ENCODE measurements at regions not wholly inside any gene's neighbourhood (a gene's known extent, or its start where the extent isn't known, plus 50 kb on each side); places are given as distances from the start of the nearest gene placed in this dataset.

- DNase-seq (ENCODE audit: low spot score) = no peak
- Histone ChIP-seq H3K4me3 (no peak overlapping the region), H3K27ac (no peak overlapping the region)
- TF ChIP-seq, protein P1, sequence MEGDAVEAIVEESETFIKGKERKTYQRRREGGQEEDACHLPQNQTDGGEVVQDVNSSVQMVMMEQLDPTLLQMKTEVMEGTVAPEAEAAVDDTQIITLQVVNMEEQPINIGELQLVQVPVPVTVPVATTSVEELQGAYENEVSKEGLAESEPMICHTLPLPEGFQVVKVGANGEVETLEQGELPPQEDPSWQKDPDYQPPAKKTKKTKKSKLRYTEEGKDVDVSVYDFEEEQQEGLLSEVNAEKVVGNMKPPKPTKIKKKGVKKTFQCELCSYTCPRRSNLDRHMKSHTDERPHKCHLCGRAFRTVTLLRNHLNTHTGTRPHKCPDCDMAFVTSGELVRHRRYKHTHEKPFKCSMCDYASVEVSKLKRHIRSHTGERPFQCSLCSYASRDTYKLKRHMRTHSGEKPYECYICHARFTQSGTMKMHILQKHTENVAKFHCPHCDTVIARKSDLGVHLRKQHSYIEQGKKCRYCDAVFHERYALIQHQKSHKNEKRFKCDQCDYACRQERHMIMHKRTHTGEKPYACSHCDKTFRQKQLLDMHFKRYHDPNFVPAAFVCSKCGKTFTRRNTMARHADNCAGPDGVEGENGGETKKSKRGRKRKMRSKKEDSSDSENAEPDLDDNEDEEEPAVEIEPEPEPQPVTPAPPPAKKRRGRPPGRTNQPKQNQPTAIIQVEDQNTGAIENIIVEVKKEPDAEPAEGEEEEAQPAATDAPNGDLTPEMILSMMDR (IDR thresholded peaks at IDR 0.05) = no peak
Observed at GRCh38 chr5:173726846-173727557, 110.6 kb upstream of the BOD1 start.

DNA sequence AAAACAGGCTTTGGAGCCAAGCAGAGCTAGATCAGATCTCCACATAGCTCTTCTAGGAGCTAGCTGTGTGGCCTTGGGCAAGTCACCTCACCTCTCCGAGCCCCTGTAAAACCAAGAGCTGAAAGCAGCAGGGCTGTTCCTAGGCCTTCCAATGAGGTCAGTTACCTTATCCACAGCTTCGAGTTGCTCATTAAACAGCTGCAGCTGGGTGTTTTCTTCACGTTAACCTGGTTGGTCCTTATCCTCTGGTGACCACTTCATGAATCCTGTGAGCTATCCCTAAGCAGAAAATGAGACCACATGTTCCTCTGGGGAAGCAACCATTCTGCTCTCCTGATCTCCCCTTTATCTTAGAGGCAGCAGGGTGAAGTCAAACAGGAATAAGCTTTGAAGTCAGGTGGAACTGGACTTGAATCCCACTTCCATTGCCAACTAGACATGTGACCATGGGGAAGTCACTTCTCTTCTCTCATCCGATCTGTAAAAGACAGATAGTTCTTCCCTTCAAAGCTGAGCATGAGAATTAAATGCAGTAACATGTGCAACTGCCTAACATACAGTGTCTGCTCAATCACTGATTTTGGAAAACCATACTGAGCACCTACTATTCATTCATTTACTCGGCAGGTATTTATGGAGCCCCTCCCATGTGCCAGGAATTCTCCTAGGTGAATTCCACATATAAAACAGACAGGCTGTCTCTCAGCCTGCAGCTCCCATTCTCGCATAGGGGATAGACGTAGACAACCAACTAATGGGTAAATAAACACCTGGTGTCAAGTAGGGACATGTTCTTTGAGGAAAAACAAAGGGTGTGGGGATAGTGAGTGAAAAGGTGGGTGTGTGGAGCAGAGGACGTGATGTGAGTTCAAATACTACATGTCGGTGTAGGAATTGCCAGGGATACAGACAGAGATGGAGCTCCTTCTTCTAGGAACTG, 111.7 kb upstream of the BOD1 start:
- DNase-seq (ENCODE audit: low spot score) = no peak
- Histone ChIP-seq H3K27ac (no peak overlapping the region), H3K4me3 (no peak overlapping the region)
- TF ChIP-seq, protein P1 (IDR thresholded peaks at IDR 0.05) = no peak

DNA sequence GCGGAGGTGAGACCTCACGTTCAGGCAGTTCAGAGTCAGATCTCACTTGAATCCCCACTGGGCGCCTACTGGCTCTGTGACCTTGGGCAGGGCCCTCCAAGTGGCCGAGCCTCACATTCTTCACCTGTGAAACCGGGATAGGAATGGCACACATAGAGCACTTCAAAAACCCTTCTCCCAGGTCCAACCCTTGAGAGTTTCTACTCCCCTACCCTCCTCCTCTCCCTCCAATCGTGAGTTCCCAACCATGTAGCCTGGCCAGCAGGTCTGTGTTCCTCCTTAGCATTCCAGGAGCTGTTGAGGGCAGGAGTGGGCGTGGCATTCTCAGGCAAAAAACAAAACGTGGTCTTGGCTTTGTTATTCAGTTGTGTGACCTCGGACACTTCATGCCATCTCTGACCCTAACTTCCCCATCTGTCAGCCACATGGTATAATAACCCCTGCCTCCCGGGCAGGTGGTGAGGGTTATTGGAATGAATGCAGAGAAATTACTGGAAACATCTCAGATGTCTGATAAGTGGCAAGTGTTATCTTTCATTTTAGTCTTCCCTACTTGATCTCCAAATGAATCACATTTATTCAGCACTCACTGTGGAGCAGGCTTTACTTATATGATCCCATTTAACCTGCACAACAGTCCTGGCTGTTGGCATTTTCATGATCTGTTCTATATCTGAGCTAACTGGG, 112.8 kb upstream of the BOD1 start:
- DNase-seq (ENCODE audit: low spot score) = no peak
- Histone ChIP-seq H3K27ac (no peak overlapping the region), H3K4me3 (no peak overlapping the region)
- TF ChIP-seq, protein P1 (IDR thresholded peaks at IDR 0.05) = no peak

DNA sequence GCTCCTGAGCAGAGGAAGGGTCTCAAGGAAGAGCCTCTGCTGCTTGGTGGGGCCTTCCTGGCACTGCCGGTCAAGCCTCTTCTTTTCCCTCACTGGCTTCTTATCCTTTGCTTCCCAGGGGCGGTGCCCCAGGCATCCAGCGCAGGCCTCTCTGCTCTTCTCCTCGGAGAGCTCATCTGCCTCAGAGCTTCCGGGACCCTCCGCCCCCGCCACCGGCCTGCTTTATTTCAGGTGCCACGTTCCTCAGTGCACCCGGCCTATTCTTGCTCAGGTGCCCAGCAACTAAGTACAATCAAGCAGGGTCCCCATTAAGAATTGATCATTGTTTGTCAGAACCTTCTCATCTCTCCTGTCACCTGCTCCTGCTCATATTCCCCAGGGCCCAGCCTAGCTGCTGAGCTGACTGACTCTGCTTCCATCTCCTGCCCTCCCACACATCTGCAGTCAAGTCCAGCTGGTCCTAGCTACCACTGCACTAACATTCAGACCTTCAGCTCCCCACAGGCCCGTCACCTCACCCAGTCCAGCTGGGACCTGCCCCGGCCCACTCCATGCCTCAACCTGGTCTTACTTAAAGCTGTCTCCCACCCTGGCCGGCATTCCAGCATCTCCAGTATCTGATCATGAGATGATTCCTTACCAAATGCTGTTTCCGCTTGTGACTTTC, 114.3 kb upstream of the BOD1 start:
- no peak for DNase-seq (ENCODE audit: low spot score)
- H3K27ac ChIP-seq = no peak overlapping the region
- no peak overlapping the region for H3K4me3 ChIP-seq
- TF ChIP-seq, protein P1 (IDR thresholded peaks at IDR 0.05) = no peak

DNA sequence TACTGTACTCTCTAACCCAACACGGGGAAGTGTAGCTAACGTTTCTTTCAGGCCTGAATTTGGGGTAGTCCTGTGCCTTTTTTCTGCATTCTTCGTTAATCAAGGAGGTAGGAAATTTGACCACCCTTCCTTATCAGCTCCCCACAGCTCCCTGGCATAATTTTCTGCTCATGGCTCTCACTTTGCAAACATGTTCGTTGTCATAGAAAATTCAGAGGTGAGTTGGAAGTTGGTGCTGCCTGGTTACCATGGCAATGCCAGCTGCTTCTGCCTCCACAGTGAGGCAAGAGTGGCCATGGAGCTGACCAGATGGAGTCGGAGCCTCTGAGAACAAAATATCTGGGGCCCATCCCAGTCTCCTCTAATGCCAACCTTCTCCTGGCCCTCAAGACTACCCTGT, 116.6 kb upstream of the BOD1 start:
- no peak for DNase-seq (ENCODE audit: low spot score)
- TF ChIP-seq, protein P1 (IDR thresholded peaks at IDR 0.05) = no peak
- no peak overlapping the region for H3K27ac ChIP-seq
- H3K4me3 ChIP-seq = no peak overlapping the region

DNA sequence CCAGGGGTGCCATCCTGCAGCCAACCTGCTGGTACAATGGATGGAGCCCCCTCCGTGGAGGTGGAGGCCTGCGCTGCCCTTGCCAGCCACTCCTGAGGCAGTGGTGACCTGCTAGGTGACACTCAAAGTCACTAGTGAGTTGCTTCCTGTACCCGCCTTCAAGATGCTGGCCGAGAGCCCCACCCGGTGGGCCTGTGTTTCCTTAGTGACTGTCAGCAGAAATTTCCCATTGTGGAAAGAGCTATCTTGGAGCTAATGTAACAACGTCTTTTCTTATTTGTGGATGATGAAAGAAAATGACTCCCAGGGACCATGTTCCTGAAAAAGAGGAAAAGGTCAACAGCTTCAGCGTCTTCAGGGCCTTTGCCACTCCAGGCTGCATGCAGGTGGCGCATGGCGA, 117.0 kb upstream of the BOD1 start:
- Histone ChIP-seq H3K27ac (no peak overlapping the region), H3K4me3 (no peak overlapping the region)
- DNase-seq (ENCODE audit: low spot score) = no peak
- TF ChIP-seq, protein P1 (IDR thresholded peaks at IDR 0.05) = no peak
